NCI-H187 (cell line): ENCODE measurements at regions not wholly inside any gene's neighbourhood (a gene's known extent, or its start where the extent isn't known, plus 50 kb on each side); places are given as distances from the start of the nearest gene placed in this dataset.
A peak's percentile ranks its signal among the peaks of the same experiment; 100 is the strongest.

Source experiments
- DNase-seq, 2 experiments: peaks; one replicate each; lab custom pipeline; 2025; lab: John Stamatoyannopoulos, UW

- DNase-seq: no peak
These were observed 73.9 kb downstream of the CASP3 start for GRCh38 chr4:184575306-184575705.

- DNase-seq: no peak
These were observed 74.4 kb downstream of the CASP3 start for GRCh38 chr4:184574861-184575260.

GRCh38 chr4:184573701-184574100 lies 75.5 kb downstream of the CASP3 start:
- no peak for DNase-seq

- DNase-seq: no peak
These were observed 80.5 kb downstream of the CASP3 start for GRCh38 chr4:184568770-184569169.

- no peak for DNase-seq
These were observed 85.6 kb downstream of the CASP3 start for GRCh38 chr4:184563621-184564020.

GRCh38 chr4:184558996-184559395 lies 84.6 kb upstream of the IRF2 start:
- DNase-seq: no peak

- no peak for DNase-seq
These were observed 79.5 kb upstream of the IRF2 start for GRCh38 chr4:184553891-184554290.

GRCh38 chr4:184550476-184550875 lies 76.1 kb upstream of the IRF2 start:
- no peak for DNase-seq

GRCh38 chr4:184548648-184549341 lies 74.4 kb upstream of the IRF2 start:
- no peak for DNase-seq

GRCh38 chr4:184548316-184548647 lies 73.9 kb upstream of the IRF2 start:
- no peak for DNase-seq

GRCh38 chr4:184544788-184545409 lies 70.5 kb upstream of the IRF2 start:
- DNase-seq: no peak

- no peak for DNase-seq
These were observed 67.6 kb upstream of the IRF2 start for GRCh38 chr4:184541907-184542306.

- DNase-seq: no peak
These were observed 66.0 kb upstream of the IRF2 start for GRCh38 chr4:184540307-184540706.

GRCh38 chr4:184538023-184538599 lies 63.8 kb upstream of the IRF2 start:
- peak; percentile 40 to 61 for DNase-seq

- peak; percentile 82 to 89 for DNase-seq
These were observed 63.1 kb upstream of the IRF2 start for GRCh38 chr4:184537269-184538022.

- DNase-seq: no peak
These were observed 62.5 kb upstream of the IRF2 start for GRCh38 chr4:184536881-184537248.

- DNase-seq: no peak
These were observed 61.9 kb upstream of the IRF2 start for GRCh38 chr4:184536065-184536880.

GRCh38 chr4:184534511-184535391 lies 60.4 kb upstream of the IRF2 start:
- no peak for DNase-seq

GRCh38 chr4:184533908-184534307 lies 59.6 kb upstream of the IRF2 start:
- no peak for DNase-seq

- DNase-seq: no peak
These were observed 56.7 kb upstream of the IRF2 start for GRCh38 chr4:184531008-184531407.

GRCh38 chr4:184529283-184529682 lies 54.9 kb upstream of the IRF2 start:
- no peak for DNase-seq
